ENCODE measurements at regions not wholly inside any gene's neighbourhood (a gene's known extent, or its start where the extent isn't known, plus 50 kb on each side); places are given as distances from the start of the nearest gene placed in this dataset.

- DNase-seq (ENCODE audit: low read depth, low spot score): no peak
- H3K4me3 ChIP-seq (ENCODE audit: low read depth, low read length): no peak overlapping the region
- no peak for TF ChIP-seq CTCF (IDR thresholded peaks at IDR 0.05; ENCODE audit: insufficient read depth, low read length, missing control alignments)
- ChIA-PET POLR2A (no interaction called here), CTCF (no interaction called here)
Measured at GRCh38 chr13:64338671-64339070, 2891.5 kb downstream of the PCDH9 start.

- ChIA-PET POLR2A (no interaction called here), CTCF (no interaction called here)
- DNase-seq (ENCODE audit: low read depth, low spot score): no peak
- no peak overlapping the region for H3K4me3 ChIP-seq (ENCODE audit: low read depth, low read length)
- TF ChIP-seq CTCF (IDR thresholded peaks at IDR 0.05; ENCODE audit: insufficient read depth, low read length, missing control alignments): no peak
Measured at GRCh38 chr13:64333888-64334287, 2896.2 kb downstream of the PCDH9 start.

GRCh38 chr13:64332048-64332447 is 2898.1 kb downstream of the PCDH9 start:
- H3K4me3 ChIP-seq (ENCODE audit: low read depth, low read length): no peak overlapping the region
- POLR2A ChIA-PET: no interaction called here
- DNase-seq (ENCODE audit: low read depth, low spot score): no peak
- CTCF ChIA-PET: interaction anchor here (1.2 kb wide), 1 partner anchor 1306 kb away, joined by 3 read pairs; no protein-coding TSS in a partner anchor
- no peak for TF ChIP-seq CTCF (IDR thresholded peaks at IDR 0.05; ENCODE audit: insufficient read depth, low read length, missing control alignments)

- ChIA-PET POLR2A (no interaction called here), CTCF (no interaction called here)
- H3K4me3 ChIP-seq (ENCODE audit: low read depth, low read length): no peak overlapping the region
- DNase-seq (ENCODE audit: low read depth, low spot score): no peak
- no peak for TF ChIP-seq CTCF (IDR thresholded peaks at IDR 0.05; ENCODE audit: insufficient read depth, low read length, missing control alignments)
Measured at GRCh38 chr13:64327505-64328194, 2902.5 kb downstream of the PCDH9 start.

GRCh38 chr13:64314331-64314730 is 2898.7 kb upstream of the PCDH20 start:
- no peak overlapping the region for H3K4me3 ChIP-seq (ENCODE audit: low read depth, low read length)
- CTCF ChIA-PET: no interaction called here
- POLR2A ChIA-PET: no interaction called here
- TF ChIP-seq CTCF (IDR thresholded peaks at IDR 0.05; ENCODE audit: insufficient read depth, low read length, missing control alignments): no peak
- DNase-seq (ENCODE audit: low read depth, low spot score): no peak

- H3K4me3 ChIP-seq (ENCODE audit: low read depth, low read length): no peak overlapping the region
- DNase-seq (ENCODE audit: low read depth, low spot score): no peak
- POLR2A ChIA-PET: no interaction called here
- no peak for TF ChIP-seq CTCF (IDR thresholded peaks at IDR 0.05; ENCODE audit: insufficient read depth, low read length, missing control alignments)
- CTCF ChIA-PET: no interaction called here
Measured at GRCh38 chr13:64311948-64312347, 2896.3 kb upstream of the PCDH20 start.
